NCI-H1105 treated with DMSO at 0.1 percent for 48 hours (cell line): ENCODE measurements at regions not wholly inside any gene's neighbourhood (a gene's known extent, or its start where the extent isn't known, plus 50 kb on each side); places are given as distances from the start of the nearest gene placed in this dataset.
A peak's percentile ranks its signal among the peaks of the same experiment; 100 is the strongest.
"Not testable (repeated sequence)": the region's sequence is repeated elsewhere in the genome, so short reads cannot be mapped to it uniquely, and the experiment has no call there.

ENCODE experiments used
- DNase-seq: peaks from one replicate; lab custom pipeline; 2025; lab: John Stamatoyannopoulos, UW

DNA sequence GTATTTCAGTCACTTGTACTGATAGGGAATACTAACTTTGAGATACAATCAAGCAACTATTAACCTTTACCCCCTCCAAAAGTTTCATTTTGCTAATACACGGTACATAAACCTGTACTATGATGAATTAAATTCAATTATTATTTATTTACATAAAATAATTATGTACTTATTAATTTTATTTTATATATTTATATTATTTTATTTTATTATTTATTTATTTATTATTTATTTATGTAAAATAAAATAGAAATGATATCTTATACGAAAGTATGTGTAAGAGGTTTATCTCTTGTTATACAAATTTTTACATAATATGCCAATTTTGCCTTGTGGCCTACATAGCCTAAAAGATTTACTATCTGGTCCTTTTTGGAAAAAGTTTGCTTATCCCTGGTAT is 564.3 kb downstream of the SLITRK5 start:
- no peak for DNase-seq

DNA sequence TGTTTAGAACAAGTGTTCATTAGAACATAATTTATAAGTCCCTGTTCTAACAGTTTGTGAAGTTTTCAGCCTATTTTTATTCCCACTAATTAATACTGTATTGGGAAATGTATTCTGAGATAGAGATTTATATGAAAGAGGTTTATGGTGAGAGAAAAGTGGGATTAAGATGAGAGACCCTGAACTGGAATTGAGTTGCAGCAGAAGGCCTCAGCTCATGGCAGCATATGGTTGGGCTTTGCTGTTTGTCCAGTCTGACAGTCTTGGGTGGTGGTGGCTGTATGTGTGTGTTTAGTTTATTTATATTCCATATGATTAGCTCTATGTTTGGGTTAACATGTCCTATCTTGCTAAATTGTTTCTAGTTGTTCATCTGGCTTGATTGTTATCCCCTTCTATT is 575.1 kb downstream of the SLITRK5 start:
- peak; percentile 25 for DNase-seq

DNA sequence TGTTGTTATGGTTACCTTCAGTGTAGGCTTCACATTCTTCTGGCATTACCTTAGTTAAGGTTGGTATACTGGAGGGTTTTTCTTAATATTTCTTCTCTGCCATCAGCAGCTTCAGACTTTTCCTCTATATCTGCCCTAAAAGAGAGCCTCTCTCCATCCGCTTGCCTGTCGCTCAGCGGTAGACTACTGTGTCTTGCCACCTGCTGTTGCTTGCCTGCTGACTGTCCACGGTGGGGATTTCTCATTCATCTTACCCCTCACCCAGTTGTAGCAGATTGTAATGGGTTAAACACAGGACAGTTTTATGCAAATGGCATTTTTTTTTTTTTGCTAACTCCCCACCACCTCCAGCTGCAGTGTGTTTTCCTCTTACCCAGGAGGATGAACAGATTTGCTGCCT is 577.2 kb downstream of the SLITRK5 start:
- no peak for DNase-seq

DNA sequence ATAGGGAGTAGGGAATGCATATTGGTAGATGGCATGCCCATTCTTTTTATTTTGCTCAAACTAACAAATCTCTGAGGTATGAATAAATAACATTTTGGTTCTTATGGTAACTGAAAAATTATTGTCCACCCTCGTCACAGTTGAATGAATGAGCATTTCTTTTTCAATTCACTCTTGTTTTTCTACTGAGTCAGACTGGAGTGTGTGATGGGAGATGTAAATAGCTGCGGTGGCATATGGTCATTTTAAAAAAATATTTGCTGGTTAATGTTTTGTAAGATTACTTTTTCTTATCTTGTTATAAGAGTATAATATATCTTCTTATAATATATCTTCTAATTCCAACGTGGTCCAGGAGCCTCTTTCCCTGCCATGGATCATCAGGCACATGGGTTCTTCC is 586.5 kb downstream of the SLITRK5 start:
- DNase-seq, result no peak

DNA sequence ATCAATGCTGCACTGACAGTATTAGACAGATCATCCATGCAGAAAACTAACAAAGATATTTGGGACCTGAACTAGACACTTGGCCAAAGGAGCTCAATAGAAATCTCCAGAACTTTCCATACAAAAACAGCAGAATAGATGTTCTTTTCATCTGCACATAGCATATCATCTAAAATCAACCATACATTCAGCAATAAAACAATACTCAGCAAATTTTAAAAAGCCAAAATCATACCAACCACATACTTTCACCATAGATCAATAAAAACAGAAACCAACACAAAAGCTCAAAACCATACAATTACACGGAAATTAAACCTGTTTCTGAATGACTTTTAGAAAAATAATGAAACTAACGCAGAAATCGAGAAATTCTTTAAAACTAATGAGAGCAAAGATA is 592.6 kb downstream of the SLITRK5 start:
- DNase-seq, result no peak

DNA sequence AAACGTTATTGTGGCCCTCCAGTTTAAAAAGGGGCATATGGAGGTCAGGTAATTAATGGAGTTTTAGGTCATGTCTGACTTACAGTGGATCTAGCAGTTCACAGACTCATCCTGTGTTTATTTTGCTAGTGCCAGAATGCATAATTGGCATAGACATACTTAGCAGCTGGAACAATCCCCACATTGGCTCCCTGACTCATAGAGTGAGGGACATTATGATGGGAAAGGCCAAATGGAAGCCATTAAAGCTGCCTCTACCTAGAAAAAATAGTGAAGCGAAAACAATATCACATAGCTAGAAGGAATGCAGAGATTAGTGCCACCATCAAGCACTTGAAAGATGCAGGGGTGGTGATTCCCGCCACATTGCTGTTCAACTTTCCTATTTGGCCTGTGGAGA is 610.7 kb downstream of the SLITRK5 start:
- no peak for DNase-seq

DNA sequence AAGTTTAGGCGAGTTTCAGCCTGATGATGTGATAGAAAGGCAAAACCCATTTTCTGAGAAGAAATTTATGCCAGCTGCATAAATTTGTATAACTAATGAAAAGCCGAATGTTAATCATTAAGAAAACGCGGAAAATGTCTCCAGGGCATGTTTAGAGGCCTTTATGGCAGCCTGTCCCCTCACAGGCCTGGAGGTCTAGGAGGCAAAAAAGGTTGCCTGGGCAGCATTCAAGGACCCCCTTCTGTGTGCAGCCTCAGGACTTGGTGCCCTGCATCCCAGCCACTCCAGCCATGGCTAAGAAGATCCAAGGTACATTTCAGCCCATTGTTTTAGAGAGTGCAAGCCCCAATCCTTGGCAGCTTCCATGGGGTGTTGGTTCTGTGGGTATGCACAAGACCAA is 614.2 kb downstream of the SLITRK5 start:
- DNase-seq, result no peak

DNA sequence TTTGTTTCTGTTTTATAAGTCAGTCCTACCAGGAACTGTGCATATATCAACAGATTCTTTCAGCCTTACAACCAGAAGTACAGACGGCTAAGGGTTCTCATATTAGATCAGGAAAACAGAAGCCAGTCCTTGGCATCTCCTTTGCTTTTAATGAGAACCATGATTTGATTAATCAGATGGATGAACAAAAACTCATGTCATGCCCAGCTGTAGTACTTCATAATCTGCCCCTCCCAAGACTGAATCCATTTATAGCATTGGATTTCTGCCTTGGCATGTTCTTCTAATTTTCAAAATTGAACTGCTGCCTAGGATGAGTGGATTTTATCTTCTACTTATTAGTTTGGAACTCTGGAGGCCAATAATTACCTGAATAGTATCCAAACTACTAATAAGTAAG is 617.2 kb downstream of the SLITRK5 start:
- no peak for DNase-seq

DNA sequence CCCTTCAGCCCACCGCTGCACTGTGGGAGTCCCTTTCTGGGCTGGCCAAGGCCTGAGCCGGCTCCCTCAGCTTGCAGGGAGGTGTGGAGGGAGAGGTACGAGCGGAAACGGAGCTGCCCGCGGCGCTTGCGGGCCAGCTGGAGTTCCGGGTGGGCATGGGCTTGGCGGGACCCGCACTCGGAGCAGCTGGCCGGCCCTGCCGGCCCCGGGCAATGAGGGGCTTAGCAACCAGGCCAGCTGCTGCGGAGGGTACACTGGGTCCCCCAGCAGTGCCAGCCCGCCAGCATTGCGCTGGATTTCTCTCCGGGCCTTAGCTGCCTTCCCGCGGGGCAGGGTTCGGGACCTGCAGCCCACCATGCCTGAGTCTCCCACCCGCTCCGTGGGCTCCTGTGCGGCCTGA is 620.6 kb downstream of the SLITRK5 start:
- not testable (repeated sequence) for DNase-seq

DNA sequence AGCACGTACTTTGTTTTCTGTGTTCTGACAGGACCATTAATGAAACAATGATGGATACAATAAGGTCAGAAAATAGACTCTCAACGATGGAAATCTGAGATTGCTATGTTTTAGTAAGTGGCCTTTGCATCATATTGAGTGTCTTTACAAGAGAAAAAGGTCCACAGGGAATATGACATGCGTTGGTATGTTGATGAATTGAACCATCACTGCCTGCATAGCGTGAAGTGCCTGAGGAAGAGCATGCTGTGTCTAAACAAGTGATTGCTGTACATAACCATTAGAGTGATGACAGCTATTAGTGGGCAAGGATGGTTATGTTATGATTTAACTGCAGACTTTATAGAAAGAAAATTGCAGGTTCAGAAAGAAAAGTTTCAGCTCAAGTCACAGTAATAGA is 623.2 kb downstream of the SLITRK5 start:
- no peak for DNase-seq

DNA sequence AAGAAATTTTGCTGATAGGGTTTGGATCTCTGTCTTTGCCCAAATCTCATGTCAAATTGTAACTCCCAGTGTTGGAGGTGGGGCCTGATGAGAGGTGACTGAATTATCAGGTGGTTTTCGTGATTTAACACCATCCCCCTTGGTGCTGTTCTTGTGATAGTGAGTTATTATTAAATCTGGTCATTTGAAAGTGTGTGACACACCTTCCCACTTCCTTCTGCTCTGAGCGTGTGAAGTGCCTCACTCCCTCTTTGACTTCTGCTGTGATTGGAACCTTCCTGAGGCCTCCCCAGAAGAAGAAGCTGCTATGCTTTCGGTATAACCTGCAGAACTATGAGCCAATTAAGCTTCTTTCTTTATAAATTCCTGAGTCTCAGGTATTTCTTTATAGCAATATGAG is 632.0 kb downstream of the SLITRK5 start:
- DNase-seq, result no peak

DNA sequence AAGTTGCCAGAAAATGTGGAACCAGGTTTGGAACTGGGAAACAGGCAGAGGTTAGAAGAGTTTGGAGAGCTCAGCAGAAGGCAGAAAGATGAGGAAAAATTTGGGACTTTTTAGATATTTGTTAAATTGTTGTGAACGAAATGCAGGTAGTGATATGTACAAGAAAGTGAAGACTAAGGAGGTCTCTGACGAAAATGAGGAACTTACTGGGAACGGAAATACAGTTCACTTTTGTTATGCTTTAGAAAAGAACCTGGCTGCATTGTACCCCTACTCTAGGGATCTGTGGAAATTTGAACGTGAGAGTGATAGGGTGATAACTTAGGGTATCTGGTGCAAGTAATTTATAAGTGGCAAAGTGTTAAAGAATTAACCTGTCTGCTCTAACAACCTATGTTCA is 632.4 kb downstream of the SLITRK5 start:
- DNase-seq, result no peak

DNA sequence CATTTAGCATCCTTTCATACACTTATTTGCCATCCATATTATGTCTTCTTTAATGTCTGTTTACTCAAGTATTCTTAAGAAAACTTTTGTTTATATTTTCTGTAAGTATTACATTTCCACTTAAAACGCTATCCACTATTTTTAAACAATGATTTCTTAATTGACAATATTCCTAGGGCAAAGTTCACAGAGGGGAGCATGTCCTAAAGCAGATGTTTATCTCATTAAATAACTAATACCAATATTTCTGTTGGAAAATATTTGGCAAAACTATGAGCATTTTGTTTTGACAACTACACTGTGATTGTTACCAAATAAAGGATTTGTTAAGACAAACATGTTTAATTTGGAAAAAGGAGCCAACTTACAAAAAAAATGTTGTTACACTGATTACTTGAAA is 643.3 kb downstream of the SLITRK5 start:
- no peak for DNase-seq

DNA sequence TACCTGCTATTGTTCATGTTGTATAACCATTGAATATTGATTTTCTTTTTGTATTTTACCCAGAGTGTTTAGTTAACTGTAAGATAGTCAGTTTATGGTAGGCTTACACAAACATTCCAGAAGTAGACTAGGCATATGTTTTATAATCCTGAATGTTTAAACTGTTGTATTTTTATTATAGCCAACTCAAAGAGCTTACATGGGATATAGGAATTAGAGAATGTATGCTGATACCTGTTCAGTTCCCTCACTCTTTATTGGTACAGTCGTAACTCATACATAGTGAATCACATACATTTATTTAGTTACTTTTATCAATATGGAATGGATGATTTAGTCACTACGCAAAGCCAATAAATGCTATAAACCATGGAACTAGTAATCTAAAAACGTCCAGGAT is 657.9 kb downstream of the SLITRK5 start:
- DNase-seq, result no peak

DNA sequence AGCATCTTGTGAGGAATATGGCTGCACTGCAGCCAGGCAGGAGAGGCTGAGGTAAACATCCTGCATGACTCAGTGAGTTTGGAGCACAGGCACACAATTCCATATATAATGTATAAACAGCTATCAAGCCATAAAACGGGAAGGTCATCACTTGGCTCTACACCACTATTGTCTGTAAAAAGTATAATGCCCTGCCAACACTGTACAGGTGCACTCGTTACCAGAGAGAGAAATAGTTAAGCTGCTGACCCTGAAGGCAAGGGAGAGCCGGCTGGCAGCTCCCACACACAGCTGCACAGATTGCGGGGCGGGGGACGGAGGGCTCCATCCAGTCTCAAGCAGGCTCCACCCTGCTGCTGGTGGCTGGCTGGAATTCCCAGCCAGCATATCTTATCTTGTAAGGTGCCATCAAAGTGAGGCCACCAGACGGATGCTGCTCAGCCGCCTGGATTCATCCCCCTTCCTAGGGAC is 668.1 kb downstream of the SLITRK5 start:
- no peak for DNase-seq

DNA sequence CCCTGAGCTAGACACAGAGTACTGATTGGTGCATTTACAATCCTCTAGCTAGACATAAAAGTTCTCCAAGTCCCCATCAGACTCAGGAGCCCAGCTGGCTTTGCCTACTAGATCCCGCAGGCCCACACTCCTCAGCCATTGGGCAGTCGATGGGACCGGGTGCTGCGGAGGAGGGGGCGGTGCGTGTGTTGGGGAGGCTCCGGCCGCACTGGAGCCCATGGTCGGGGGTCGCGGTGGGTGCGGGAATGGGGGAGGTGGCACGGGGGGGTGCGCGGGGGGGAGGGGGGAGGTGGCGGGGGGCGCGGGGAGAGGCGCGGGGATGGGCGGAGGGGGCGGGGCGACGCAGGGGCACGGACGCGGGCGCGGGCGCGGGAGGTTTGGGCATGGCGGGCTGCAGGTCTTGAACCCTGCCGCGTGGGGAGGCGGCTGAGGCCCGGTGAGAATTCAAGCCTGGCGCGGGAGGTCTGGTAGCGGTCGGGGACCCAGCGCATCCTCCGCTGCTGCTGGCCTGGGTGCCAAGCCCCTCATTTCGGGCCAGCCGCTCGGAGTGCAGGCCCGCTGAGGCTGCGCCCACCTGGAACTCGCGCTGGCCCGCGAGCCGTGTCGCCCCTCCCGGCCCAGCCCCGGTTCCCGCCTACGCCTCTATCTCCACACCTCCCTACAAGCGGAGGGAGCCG is 674.1 kb downstream of the SLITRK5 start:
- DNase-seq, result no peak

DNA sequence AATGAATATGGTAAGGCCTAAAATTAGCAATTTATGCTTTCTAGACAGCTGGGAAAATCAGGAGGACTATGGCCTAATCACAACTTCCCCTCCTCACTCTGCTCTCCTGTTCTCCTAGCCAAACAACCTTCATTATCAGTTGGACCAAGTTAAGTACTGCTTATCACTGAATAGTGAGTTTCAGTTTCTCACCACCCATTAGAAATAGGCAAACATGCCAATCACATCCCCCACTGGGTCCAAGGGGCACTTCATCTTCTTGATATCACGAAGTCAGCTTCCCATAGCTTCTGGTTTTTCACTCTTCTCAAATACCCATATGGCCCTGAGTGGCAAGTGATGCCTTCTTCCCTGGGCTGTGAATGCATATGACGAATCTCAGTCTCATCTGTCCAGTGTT is 689.6 kb downstream of the SLITRK5 start:
- DNase-seq, result no peak

DNA sequence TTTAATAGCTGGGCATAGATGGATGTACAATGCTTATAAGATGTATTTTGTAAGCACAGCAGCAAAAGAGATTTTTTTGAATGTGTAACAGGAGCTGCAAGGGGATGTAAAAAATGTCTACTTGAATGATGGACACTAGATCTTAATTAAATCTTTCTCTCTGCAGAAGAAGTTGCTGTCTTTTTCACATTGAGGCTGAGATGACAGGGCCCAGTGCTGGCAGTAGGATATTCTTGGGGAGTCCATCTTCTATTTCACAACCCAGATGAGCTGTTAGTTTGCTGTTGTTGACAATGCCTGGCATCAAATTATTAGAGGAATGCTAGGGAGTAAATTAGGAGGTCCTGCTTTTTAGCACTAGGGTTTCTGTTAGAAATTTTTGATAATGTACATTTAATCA is 698.7 kb downstream of the SLITRK5 start:
- DNase-seq, result no peak

DNA sequence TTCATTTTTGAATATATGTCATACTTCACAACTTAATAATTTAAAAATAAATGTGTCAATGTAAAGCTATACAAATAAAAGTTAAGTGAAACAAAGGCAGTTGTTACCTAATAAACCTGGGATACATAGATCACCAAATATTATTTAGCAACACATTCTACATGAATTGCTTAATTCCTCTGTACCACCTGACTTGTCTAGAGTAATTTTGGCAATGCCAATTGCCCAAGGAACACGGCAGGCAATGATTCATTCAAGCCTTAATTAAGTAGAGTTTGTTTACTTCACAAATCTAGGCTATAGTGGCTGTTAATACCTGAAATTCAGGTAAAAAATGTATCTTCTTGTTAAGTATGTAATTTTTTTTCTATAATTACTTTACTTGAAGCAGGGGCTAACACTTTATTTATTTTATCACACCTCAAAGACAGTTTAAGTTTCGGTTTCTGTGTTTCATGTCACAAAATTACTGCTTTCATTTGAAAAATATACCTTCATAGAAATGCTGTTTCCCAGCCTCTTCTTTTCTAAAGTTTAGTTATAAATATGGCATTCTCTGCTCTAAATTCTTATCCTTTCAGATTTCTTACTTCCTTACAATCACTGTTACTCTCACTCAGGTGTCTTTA is 705.7 kb downstream of the SLITRK5 start:
- DNase-seq, result no peak

DNA sequence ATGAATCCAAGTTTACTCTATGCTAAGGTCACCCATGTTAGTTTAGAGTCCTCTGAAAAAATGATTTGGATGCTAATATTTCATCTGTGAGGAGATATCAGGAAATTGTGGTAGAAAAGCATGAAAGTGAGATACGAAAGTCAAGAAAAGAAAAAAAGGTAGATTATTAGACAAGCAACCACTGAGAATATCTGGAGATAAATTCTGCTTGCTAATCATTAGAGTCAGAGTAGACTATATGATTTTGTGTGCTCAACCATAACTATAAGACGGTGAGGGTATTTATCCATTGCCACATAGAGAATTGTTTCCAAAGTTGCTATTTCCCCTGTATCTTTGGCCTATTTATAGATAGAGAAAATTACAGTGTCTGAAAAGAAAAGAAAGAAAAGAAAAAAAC is 706.7 kb downstream of the SLITRK5 start:
- DNase-seq, result no peak

DNA sequence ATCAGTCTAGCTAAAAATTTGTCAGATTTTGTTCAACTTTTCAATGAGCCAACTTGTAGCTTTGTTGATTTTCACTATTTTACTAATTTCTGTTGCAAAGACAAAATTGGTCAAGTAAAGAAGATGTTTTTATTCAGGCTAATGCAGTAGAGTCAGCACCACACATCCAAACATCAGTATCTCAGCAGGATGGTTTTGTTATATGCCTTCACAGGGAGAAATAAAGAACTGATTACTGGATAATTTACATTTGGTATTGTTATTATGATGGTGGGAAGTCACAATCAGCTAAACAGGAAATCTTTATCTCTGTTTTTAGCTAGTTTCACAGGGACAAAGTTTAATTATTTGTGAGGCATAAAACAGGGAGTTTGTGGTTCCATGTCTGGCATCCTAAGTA is 713.4 kb downstream of the SLITRK5 start:
- no peak for DNase-seq

DNA sequence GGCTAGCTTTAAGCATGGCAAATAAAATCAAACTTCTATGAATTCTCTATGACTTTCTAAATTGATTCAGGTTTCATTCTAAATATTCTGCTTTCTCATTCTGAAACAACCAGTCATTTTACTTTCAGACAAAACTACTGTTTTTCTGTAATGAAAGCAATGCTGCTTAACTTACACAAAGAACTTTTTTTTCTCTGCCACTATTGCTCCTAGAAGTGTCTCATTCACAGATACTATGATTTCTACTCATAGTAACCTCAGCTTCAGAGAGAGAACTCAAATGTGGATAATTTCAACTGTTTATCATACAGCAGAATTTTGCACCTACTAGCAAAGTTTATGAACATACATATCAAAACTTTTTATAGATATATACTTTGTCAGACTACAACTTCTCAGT is 724.6 kb downstream of the SLITRK5 start:
- no peak for DNase-seq

DNA sequence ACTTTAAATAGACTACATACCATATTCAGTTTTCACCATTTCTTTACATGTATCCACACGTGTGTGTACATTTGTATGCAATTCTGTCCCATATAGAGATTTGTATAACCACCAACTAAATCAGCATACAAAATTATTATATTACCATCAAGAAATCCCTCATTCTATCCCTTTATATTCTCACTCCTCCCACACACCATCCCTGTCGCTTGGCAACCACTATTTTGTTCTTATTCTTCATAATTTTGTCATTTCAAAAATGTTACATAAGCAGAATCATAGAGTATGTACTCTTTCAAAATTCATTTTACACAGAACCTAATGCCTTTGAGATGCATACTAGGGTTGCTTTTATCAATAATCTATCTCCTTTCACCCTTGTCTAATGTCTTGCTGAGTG is 740.5 kb downstream of the SLITRK5 start:
- no peak for DNase-seq

DNA sequence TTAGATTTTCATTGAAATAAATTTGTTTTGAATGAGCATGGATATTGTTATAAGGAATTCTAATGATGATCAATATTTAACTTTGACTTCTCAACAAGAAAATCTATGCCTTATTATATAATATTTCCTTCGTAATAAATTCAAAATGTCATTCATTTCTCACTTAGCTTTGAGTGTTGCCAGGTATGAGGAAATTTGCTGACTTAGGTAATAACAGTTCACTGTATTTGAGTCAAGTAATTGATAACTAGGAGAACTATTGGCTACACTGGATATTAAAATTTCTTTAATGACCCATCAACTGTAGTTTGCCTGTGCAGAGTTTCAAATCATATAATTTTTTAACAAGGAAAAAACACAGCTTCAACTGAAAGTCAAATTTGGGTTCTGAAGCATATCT is 746.6 kb downstream of the SLITRK5 start:
- no peak for DNase-seq
